PFSK-1 (cell line): ENCODE measurements at regions not wholly inside any gene's neighbourhood (a gene's known extent, or its start where the extent isn't known, plus 50 kb on each side); places are given as distances from the start of the nearest gene placed in this dataset.

Source experiments
- FOXP2 ChIP-seq: optimal IDR thresholded peaks from 2 replicates; pipeline ENCODE3; 2011; ENCODE audit warnings: borderline replicate concordance, control low read depth, inconsistent platforms; ENCODE audit not compliant: insufficient read depth; ENCODE audit errors: extremely low read length, extremely low read depth
- POLR2AphosphoS5 ChIP-seq: IDR thresholded peaks from 2 replicates; pipeline ENCODE4 v1.6.1; 2012; ENCODE audit warnings: low read depth, mild to moderate bottlenecking, control low read depth, low read length, moderate library complexity
- SIN3A ChIP-seq: IDR thresholded peaks from 2 replicates; pipeline ENCODE4 v1.6.1; 2012; ENCODE audit warnings: mild to moderate bottlenecking, low read length, moderate library complexity, borderline replicate concordance; ENCODE audit not compliant: insufficient read depth
- TAF1 ChIP-seq: IDR thresholded peaks from 2 replicates; pipeline ENCODE4 v1.6.1; 2012; ENCODE audit warnings: low read length, control low read depth, borderline replicate concordance; ENCODE audit not compliant: insufficient read depth
- TF ChIP-seq, protein P1 (sequence below), 2 experiments: IDR thresholded peaks; 2 replicates each; pipeline versions ENCODE4 v1.6.1 to v1.8.0; 2011 to 2012; ENCODE audit warnings: low read depth in 2 of 2, low read length in 2 of 2, control low read depth in 1 of 2, inconsistent platforms in 1 of 2, mild to moderate bottlenecking in 1 of 2, moderate library complexity in 1 of 2; ENCODE audit not compliant: insufficient read depth in 1 of 2

DNA sequence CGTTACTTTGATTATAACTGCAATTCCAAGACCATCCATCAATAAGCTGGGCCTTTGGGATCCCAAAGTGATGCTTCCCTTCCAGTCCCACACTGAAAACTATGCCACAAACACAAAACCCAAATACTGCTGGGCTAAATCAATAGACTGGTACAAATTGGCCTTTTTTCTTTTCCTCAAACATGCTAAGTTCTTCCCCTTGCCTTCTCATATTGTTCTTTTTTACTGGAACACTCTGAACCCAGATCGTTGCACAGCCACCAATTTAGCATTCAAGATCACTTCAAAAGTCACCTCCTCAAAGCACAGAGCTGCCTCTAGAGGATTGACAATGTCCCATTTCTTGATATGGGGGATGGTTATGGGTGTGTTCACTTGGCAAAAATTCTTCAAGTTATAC, 66.0 kb downstream of the ACTL7B start:
- TF ChIP-seq FOXP2 (no peak), SIN3A (no peak), TAF1 (no peak), POLR2AphosphoS5 (no peak)
- TF ChIP-seq, protein P1, sequence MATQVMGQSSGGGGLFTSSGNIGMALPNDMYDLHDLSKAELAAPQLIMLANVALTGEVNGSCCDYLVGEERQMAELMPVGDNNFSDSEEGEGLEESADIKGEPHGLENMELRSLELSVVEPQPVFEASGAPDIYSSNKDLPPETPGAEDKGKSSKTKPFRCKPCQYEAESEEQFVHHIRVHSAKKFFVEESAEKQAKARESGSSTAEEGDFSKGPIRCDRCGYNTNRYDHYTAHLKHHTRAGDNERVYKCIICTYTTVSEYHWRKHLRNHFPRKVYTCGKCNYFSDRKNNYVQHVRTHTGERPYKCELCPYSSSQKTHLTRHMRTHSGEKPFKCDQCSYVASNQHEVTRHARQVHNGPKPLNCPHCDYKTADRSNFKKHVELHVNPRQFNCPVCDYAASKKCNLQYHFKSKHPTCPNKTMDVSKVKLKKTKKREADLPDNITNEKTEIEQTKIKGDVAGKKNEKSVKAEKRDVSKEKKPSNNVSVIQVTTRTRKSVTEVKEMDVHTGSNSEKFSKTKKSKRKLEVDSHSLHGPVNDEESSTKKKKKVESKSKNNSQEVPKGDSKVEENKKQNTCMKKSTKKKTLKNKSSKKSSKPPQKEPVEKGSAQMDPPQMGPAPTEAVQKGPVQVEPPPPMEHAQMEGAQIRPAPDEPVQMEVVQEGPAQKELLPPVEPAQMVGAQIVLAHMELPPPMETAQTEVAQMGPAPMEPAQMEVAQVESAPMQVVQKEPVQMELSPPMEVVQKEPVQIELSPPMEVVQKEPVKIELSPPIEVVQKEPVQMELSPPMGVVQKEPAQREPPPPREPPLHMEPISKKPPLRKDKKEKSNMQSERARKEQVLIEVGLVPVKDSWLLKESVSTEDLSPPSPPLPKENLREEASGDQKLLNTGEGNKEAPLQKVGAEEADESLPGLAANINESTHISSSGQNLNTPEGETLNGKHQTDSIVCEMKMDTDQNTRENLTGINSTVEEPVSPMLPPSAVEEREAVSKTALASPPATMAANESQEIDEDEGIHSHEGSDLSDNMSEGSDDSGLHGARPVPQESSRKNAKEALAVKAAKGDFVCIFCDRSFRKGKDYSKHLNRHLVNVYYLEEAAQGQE (IDR thresholded peaks at IDR 0.05; ENCODE audit: insufficient read depth in 1 of 2, low read depth in 2 of 2, low read length in 2 of 2), result no peak

DNA sequence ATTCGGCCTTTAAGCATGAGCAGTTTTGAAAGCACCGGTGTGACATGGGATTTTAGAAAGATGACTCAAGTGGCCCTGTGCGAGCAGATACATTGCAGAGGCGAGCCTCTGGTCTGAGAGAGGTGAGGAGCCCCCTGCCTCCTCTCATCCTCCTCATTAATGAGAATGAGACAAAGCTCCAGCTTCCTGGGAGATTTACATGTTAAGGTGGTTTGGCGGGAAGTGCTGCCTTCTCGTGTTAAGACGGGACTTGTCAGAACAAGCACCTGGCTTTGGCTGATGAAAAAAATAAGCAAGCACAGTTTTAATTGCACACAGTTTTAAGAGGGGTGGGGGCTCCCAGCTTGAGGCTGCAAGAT, 68.1 kb downstream of the ACTL7B start:
- no peak for TF ChIP-seq FOXP2
- no peak for TF ChIP-seq SIN3A
- TF ChIP-seq POLR2AphosphoS5, result no peak
- no peak for TF ChIP-seq TAF1
- TF ChIP-seq, protein P1 (IDR thresholded peaks at IDR 0.05; ENCODE audit: insufficient read depth in 1 of 2, low read depth in 2 of 2, low read length in 2 of 2), result no peak

DNA sequence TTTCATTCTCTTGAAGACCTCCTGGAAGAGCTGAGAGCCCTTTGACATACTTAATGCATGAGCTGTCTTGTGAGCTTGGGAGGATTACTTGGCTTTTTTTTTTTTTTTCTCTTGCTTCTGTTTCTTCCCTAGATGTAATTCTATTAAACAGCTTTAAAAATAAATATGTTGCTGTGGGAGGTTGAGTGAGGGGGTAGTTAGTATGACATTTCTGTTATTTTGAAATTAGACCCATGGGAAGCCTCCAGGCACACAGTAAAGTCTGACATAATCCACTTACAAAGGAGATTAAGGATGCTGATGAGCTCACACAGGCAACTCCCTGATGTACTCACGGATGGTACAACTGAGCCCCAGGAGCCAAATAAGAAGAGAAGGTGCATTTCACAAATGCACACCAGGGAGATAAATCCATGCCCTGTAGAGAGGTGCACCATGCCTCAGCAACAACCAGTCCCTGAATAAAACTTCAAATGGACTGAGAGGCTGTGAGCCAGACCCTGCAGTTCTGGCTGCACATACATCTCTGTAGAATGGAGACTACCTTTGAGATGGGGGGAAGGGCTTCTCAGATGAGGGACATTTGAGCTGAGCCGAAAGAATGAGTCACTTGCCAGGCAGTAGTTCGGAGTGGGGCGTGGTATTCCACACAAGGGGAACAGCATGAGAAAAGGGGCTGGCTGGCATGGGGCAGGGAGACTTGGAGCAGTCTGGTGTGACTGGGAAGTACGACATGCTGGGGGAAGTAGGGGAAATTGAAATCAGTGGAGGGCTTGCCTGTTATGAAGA, 68.7 kb downstream of the ACTL7B start:
- no peak for TF ChIP-seq POLR2AphosphoS5
- no peak for TF ChIP-seq SIN3A

DNA sequence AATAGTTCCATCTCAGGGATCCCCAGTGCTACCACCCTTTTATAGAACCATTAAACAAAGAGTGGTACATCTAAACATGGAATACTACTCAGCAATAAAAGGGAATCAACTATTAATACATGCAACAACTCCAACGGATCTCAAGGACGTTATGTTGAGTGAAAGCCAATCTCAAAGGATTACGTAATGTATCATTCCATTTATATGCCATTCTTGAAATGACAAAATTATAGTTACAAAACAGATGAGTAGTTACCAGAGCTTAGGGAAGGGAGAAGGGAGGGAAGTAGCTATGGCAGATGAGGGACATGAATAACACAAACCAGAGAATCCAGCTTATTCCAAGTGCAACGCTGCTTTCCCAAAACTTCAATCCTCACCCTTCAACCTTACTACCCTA, 69.5 kb downstream of the ACTL7B start:
- TF ChIP-seq FOXP2, result no peak
- no peak for TF ChIP-seq SIN3A
- TF ChIP-seq TAF1, result no peak
- no peak for TF ChIP-seq POLR2AphosphoS5
- TF ChIP-seq, protein P1 (IDR thresholded peaks at IDR 0.05; ENCODE audit: insufficient read depth in 1 of 2, low read depth in 2 of 2, low read length in 2 of 2), result no peak

DNA sequence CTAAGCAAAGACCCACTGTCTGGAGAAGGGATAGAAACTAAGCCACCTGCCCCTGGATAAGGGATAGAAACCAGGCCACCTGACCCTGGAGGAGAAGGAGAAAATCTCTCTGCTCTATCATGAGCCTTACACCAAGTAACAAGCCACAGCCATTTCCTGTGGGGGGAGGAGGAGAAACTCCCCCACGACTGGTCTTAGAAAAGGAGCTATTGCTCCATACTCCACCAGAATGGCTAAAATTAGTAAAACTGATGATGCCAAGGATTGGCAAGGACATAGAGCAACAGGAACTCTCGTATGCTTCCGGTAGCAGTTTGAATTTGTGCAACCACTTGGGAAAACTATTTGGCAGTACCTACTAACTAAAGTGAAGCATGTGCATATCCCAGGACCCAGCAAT, 70.8 kb downstream of the ACTL7B start:
- no peak for TF ChIP-seq FOXP2
- no peak for TF ChIP-seq SIN3A
- TF ChIP-seq, protein P1 (IDR thresholded peaks at IDR 0.05; ENCODE audit: insufficient read depth in 1 of 2, low read depth in 2 of 2, low read length in 2 of 2), result no peak
- no peak for TF ChIP-seq POLR2AphosphoS5
- no peak for TF ChIP-seq TAF1
